22Rv1 (cell line): ENCODE measurements at regions not wholly inside any gene's neighbourhood (a gene's known extent, or its start where the extent isn't known, plus 50 kb on each side); places are given as distances from the start of the nearest gene placed in this dataset.

Source experiments
- CTCF ChIP-seq: fragments of 450-650 bp; IDR thresholded peaks from 2 replicates; pipeline ENCODE4 v1.5.1; 2017; ENCODE audit warnings: mild to moderate bottlenecking
- ZFX ChIP-seq: fragments of 450-650 bp; IDR thresholded peaks from 2 replicates; pipeline ENCODE4 v1.6.1; 2017; ENCODE audit warnings: antibody characterized with exemption, borderline replicate concordance

DNA sequence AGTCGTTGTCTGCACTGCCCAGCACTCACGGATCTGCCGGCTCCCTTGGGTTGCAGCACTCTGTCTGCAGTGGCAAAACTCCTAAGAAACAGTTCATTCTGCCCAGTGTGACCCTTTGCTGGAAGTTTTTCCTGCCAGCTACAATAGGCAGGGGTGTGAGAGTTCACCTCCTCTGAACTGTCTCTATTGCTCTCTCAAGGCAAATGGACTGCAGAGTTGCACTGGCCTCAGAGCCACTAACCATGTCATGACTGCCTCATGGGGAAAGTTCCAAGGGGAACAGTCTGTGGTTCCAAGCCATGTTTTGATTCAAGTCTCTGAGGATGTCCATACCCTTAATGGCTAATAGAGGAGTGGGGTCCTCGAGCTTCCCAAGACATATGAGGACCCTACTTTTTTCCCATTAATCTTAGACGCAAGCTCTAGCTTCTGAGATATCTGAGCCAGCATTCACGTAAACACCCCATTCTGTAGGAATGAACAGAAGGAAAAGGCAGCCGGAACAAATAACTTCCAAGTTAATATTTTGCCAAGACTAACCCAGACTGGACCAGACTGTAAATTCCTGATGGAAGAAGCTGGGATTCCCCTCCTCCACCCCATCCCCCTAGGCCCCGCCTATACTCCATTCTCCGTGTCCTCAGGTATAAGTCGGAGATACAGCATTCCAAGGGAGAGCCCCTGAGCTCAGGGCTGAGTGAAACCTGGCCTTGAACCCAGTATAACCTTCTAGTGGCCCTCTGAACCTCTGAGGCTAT is 93.8 kb upstream of the AKT3 start:
- TF ChIP-seq CTCF (no peak), ZFX (no peak)
